Renal cortical epithelial cell (primary cell): ENCODE measurements at regions not wholly inside any gene's neighbourhood (a gene's known extent, or its start where the extent isn't known, plus 50 kb on each side); places are given as distances from the start of the nearest gene placed in this dataset.

ENCODE experiments used
- DNase-seq: peaks from one replicate; pipeline ENCODE4 v3.0.0-alpha.2; 2011; ENCODE audit warnings: low read depth

DNA sequence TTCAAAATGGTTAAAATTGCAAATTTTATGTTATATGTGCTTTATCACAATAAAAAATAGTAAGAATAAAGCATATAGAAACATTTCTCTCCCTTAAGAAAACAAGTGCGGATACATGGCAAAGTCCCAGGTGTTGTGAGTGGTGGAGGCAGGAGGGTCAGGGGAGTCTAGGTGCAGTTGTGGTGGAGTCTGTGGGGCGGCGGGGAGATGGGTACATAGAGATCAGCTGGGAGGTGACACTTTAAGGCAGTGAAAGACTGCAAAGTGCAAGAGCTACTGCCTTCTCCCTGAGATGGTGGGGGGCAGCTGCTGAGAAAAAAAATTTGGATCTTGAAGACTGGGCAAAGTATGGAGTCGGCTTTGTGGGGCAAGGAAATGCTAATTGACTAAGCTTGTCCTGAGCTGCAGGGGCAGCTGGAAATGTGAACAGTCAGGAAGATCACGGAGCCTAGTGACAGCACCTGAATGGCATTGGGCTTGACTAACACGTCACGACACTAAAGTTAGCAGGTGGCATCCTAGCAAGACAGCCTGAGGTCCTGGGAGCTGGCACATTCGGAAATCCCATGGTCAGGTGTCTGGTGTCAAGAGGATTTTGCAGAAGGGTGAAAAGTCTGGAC lies 72.9 kb upstream of the IRS2 start:
- no peak for DNase-seq

DNA sequence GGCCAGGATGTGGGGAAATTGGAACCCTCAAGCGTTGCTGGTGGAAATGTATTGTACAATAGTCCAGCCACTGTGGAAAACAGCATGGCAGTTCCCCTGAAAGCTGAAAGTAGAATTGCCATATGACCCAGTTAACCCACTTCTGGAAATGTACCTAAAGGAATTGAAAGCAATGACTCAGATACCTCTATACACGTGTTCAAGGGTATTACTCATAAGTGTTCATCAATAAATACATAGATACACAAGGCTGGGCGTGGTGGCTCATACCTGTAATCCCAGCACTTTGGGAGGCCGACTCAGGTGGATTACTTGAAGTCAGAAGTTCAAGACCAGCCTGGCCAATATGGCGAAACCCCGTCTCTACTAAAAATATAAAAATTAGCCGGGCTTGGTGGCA lies 71.9 kb upstream of the IRS2 start:
- DNase-seq, result peak; percentile 30

- DNase-seq, result no peak
These were observed 71.4 kb upstream of the IRS2 start for GRCh38 chr13:109857803-109858202.

- DNase-seq, result no peak
These were observed 70.9 kb upstream of the IRS2 start for GRCh38 chr13:109857325-109857724.

- no peak for DNase-seq
These were observed 70.0 kb upstream of the IRS2 start for GRCh38 chr13:109856350-109856749.

DNA sequence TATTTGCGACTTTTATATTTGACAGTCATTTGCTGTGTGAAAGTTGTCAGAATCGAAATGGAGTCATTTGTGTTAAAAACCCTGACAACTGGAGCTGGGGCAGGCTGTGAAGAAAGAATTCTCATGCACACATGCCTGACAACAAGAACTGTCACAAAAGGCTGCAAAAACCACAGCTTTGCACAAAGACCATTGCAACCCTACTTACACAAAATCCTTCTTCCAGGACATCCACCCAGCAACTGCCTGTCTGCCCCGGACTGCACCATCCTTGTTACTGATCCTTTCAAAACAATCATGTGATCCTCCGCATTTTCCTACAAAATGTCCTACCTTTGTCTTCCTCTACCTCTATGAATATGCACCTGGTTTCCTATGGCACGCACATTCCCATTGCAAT lies 66.8 kb upstream of the IRS2 start:
- no peak for DNase-seq

GRCh38 chr13:109846185-109846584 lies 59.8 kb upstream of the IRS2 start:
- no peak for DNase-seq

GRCh38 chr13:109844396-109844795 lies 58.0 kb upstream of the IRS2 start:
- DNase-seq, result peak; percentile 31

GRCh38 chr13:109843695-109844094 lies 57.3 kb upstream of the IRS2 start:
- no peak for DNase-seq

DNA sequence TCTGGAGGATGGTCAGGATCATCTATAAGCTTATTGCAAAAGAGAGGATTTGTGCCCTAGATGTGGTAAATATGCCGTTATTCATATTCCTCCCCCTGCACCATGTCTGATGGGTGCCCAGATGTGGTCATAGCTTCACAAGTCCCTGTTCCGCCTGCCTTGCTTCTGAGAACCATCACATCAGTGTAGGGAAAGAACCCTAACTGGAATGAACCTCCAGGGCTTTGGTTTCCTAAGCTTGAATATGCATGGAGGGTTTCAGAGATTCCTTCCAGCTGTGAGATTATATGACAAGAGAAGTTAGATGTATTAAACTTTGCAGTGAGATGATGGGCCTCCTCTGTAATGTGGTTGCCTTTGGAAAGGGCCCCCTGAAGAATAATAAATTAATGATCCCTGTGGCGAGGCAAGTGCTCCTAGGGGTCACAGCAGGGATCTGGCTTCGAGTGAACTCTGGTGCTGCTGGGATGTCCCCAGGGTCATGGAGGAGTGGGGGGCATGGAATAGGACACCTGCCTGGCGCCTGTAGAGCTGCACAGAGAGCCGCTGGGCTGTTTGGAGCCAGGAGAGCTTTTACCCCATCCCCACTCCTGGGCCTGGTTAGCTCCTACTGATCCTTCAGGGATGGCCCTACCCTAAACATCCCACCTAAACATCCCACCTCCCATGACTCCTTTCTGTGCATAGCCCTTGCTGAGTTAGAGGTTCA lies 56.0 kb upstream of the IRS2 start:
- no peak for DNase-seq

DNA sequence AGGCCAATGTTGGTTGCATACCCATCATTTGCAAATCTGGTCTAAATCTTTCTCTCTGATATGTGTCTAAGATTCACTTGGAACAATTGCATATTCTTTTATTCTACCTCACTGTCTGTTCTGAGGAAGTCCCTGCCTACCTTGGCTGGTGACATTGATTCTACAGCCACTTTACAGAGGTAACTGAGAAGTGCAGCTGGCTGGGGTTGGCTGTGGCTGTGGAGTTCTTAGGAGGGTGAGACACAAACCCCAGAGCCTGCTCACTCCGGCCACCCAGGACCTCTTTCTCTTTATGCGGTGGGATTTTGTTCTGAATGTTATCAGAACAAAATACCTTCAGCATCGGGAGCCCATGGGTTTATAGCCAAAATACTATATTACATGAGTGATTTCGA lies 54.5 kb upstream of the IRS2 start:
- DNase-seq, result no peak

DNA sequence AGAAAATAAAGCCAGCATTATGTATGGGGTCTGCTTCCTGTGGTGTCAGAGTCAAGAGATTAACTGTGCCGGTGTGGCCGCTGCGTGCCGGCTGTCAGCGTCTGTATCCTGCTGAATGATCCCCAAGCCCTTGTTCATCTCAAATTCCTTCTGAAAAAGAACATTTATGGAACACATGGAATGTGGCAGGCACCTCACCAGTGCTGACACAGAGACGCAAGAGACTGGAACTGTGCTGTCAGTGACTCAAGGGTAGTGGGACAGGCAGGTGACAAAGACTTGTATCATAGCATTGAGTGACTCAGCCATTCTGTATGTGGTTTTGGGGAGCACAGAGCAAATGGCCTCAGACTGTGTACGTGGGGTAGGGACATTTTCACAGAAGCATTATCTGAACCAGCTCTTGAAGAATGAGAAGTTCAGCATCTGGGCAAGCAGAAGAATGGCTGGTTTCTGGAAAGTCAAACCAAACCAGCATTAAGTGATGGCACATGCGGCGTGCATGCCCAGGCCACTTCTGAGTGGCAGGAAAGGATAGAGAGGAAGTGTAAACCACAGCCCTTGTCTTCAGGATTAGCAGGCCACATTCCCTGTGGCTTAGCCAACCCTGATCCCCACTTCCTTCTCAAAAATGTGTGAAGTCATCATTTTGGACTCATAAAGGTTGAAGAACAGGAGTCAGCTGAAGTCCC lies 54.0 kb upstream of the IRS2 start:
- DNase-seq, result peak; percentile 71

DNA sequence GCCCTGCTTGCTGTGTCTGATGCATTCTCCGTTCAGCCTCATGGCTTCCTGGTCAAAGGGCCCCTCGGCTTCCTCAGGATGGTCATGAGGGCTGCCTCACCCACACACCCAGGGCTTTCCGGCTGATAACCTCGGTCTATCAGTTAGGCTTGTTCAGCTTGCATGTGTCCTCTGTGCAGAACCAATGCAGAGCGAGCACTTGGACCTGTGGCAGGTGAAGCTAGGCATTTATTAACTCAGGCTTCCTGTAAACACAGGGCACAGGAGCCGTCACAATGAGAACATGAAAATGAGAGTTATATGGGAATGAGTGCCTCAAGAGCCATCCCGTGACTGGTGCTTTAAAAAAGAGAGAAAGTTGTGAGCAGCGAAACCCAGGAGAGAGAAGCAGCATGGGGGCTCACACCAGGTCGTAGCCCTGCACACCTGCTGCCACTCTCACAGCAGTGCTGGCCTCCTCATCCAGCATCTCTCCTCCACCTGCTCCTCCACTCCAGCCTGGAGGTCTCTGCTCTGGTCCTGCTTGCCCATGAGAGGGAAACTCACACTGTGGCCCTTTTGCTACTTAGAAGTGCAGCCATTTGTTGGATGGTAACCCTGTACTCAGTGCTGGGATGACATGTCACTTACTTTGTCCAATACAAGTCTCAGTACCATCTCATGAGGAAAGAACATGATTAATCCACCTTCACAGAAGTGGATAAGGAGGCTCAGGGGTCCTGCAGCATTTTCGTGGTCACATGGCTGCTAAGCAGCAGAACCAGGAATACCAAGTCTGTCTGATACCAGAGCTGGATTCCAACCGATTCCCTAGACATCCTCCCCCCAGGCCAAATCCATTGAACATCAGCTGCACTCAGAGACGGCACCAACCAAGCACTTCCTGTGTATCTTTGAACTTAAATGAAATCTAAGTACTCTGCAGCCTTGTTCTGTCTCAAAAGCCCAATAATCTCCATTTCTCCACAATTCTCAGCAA lies 50.5 kb upstream of the IRS2 start:
- DNase-seq, result peak; percentile 91
